PC-3 (cell line): ENCODE measurements at regions not wholly inside any gene's neighbourhood (a gene's known extent, or its start where the extent isn't known, plus 50 kb on each side); places are given as distances from the start of the nearest gene placed in this dataset.

Source experiments
- CTCF ChIP-seq: fragments of 300-600 bp; sonication (generic); conservative IDR thresholded peaks from 2 replicates; pipeline ENCODE4 v1.5.1; 2017; ENCODE audit warnings: antibody characterized with exemption, low read depth, mild to moderate bottlenecking, low read length
- EZH2phosphoT487 ChIP-seq: fragments of 300-600 bp; sonication (generic); IDR thresholded peaks from 2 replicates; pipeline ENCODE4 v1.6.1; 2018; ENCODE audit warnings: mild to moderate bottlenecking, antibody characterized with exemption, low read length, borderline replicate concordance

GRCh38 chr20:7609251-7609650 lies 331.0 kb downstream of the HAO1 start:
- TF ChIP-seq EZH2phosphoT487 (no peak), CTCF (no peak)
